ENCODE measurements at regions not wholly inside any gene's neighbourhood (a gene's known extent, or its start where the extent isn't known, plus 50 kb on each side); places are given as distances from the start of the nearest gene placed in this dataset.

DNA sequence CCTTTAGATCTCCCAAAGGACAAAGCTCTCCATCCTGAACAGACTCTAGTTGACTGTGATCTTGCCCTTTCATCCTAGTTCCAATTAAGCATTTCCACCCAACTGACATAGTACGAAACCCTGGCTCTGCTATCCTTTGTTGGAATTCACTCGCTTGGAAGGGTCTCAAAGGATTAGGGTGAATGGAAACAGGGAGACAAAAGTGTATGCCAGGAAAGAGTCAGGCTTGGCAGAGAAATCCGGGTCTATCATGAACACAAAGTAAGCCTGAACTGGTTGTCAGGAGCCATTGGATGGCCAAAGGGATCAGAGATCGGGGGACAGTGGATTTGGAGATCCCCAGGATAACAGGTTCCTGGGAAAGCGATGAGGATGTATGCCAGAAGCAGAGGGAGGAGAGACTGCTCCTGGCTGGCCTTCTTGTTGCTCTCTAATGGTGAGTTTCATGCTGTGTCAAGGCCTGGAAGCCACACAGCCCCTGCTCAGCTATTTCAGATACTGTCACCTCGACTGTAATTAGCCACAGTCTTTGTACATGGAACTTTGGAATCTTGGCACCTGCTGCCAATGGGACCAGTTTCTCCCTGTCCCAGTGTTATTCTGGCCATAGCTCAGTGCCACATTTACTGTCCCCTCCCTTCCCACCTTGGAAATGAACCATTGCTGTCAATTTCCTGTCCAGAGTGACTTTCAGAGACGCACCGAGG, 1168.7 kb upstream of the AUTS2 start:
- DNase-seq = no peak
- H3K4me3 ChIP-seq (ENCODE audit: low read depth, low read length) = no peak overlapping the region
- in situ Hi-C loops (cut with HindIII; ENCODE audit: low pct_ligation_motif_present, low sequenced_read_pairs) = no loop called here
- no peaks in the 10 kb centered on the region for H3K27me3 ChIP-seq (replicated peaks)
- H3K36me3 ChIP-seq (replicated peaks) = no peaks in the 10 kb centered on the region
- TF ChIP-seq, protein P1, sequence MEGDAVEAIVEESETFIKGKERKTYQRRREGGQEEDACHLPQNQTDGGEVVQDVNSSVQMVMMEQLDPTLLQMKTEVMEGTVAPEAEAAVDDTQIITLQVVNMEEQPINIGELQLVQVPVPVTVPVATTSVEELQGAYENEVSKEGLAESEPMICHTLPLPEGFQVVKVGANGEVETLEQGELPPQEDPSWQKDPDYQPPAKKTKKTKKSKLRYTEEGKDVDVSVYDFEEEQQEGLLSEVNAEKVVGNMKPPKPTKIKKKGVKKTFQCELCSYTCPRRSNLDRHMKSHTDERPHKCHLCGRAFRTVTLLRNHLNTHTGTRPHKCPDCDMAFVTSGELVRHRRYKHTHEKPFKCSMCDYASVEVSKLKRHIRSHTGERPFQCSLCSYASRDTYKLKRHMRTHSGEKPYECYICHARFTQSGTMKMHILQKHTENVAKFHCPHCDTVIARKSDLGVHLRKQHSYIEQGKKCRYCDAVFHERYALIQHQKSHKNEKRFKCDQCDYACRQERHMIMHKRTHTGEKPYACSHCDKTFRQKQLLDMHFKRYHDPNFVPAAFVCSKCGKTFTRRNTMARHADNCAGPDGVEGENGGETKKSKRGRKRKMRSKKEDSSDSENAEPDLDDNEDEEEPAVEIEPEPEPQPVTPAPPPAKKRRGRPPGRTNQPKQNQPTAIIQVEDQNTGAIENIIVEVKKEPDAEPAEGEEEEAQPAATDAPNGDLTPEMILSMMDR (IDR thresholded peaks at IDR 0.05; ENCODE audit: low read depth, low read length, missing control alignments) = no peak
- H3K27ac ChIP-seq = no peak overlapping the region

DNA sequence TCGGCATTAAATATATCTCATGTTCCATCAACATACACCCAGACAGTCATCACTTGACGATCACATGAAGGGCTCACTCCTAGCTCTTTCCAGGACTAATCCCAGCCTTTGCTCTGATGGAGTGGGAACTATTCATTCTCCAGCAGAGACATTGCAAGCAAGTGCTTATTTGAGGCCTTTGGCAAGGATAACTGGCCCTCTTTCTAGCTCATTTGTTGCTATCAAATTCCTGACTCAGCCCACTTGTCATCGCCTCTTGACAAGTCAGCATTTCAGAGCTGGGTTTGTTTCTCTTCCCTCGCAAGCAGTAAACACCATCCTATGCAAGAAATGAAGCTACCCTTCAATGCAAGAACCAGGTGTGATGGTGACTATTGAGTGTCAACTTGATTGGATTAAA, 1165.7 kb upstream of the AUTS2 start:
- in situ Hi-C loops (cut with HindIII; ENCODE audit: low pct_ligation_motif_present, low sequenced_read_pairs) = no loop called here
- no peak overlapping the region for H3K4me3 ChIP-seq (ENCODE audit: low read depth, low read length)
- no peaks in the 10 kb centered on the region for H3K27me3 ChIP-seq (replicated peaks)
- no peak for DNase-seq
- H3K27ac ChIP-seq = no peak overlapping the region
- H3K36me3 ChIP-seq (replicated peaks) = no peaks in the 10 kb centered on the region
- TF ChIP-seq, protein P1 (IDR thresholded peaks at IDR 0.05; ENCODE audit: low read depth, low read length, missing control alignments) = no peak

DNA sequence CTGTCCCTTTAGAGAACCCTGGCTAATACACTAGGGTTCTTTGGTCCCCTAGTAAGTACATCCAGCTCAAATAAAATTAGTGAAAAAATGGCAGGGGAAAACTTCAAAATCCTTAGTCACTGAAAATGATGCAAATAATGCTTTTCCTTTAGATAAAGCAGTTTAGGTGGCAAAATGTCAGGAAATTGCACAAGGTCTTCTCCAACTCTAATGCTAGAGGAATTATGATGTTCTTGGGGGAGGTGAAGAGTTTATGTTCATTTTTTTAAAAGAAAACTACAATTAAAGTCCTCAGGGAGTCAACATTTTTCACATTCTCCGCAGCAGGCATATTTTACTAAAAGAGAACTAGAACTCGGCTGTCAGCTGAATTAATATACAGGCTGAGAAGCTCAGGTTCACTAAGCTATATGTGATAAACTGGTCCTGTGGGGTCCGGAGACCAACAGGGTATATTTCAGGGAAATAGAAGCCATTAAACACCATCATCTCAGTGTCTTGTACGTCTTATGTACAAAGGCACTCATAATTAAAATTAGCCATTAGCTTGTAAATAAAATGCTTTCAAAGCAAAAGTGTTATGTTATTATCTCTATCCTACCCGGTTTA, 1164.7 kb upstream of the AUTS2 start:
- TF ChIP-seq, protein P1 (IDR thresholded peaks at IDR 0.05; ENCODE audit: low read depth, low read length, missing control alignments) = no peak
- no peak overlapping the region for H3K4me3 ChIP-seq (ENCODE audit: low read depth, low read length)
- in situ Hi-C loops (cut with HindIII; ENCODE audit: low pct_ligation_motif_present, low sequenced_read_pairs) = no loop called here

DNA sequence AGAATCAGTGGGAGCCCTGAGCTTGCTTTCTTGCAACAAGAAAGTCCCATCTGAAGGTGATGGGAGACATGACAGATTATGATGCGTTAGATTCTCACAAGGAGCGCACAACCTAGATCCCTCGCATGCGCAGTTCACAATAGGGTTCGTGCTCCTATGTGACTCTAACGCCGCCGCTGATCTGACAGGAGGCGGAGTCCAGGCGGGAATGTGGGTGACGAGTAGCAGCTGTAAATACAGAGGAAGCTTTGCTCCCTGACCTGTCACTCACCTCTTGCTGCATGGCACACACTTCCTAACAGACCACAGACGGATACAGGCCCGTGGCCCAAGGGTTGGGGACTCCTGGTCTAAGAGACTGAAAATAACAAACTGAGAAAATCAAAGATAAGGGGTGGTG, 1163.4 kb upstream of the AUTS2 start:
- in situ Hi-C loops (cut with HindIII; ENCODE audit: low pct_ligation_motif_present, low sequenced_read_pairs) = no loop called here
- no peak for DNase-seq
- TF ChIP-seq, protein P1 (IDR thresholded peaks at IDR 0.05; ENCODE audit: low read depth, low read length, missing control alignments) = no peak
- no peak overlapping the region for H3K4me3 ChIP-seq (ENCODE audit: low read depth, low read length)
- H3K36me3 ChIP-seq (replicated peaks) = no peaks in the 10 kb centered on the region
- H3K27me3 ChIP-seq (replicated peaks) = no peaks in the 10 kb centered on the region
- no peak overlapping the region for H3K27ac ChIP-seq

More for the DNA sequence above, 1164.7 kb upstream of the AUTS2 start:
- no peaks in the 10 kb centered on the region for H3K27me3 ChIP-seq (replicated peaks)
- H3K36me3 ChIP-seq (replicated peaks) = no peaks in the 10 kb centered on the region
- no peak overlapping the region for H3K27ac ChIP-seq
- no peak for DNase-seq

DNA sequence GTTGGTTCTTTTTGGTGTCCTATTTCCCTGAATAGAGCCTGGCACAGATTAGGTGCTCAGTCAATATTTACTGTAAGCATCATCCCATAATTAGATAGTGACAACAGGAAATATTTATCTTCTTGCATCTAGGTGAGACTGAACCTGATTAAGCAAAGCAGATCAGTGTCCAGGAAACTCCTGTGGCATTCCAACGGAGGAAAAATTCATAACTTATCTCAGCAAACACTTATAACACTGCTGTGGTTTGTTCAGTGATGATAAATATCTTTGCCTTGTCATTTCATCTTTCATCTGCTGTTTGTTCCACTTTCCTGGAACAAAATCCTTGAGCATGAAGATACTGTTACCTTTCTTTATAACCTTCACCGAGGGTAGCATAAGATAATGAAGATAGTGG, 1160.3 kb upstream of the AUTS2 start:
- in situ Hi-C loops (cut with HindIII; ENCODE audit: low pct_ligation_motif_present, low sequenced_read_pairs) = no loop called here
- no peaks in the 10 kb centered on the region for H3K27me3 ChIP-seq (replicated peaks)
- no peaks in the 10 kb centered on the region for H3K36me3 ChIP-seq (replicated peaks)
- no peak overlapping the region for H3K4me3 ChIP-seq (ENCODE audit: low read depth, low read length)
- no peak for DNase-seq
- TF ChIP-seq, protein P1 (IDR thresholded peaks at IDR 0.05; ENCODE audit: low read depth, low read length, missing control alignments) = no peak
- no peak overlapping the region for H3K27ac ChIP-seq
